Endodermal cell (in vitro differentiated cells): ENCODE measurements at regions not wholly inside any gene's neighbourhood (a gene's known extent, or its start where the extent isn't known, plus 50 kb on each side); places are given as distances from the start of the nearest gene placed in this dataset.
"Not testable (repeated sequence)": the region's sequence is repeated elsewhere in the genome, so short reads cannot be mapped to it uniquely, and the experiment has no call there.

Experiments used
- DNase-seq: peaks from one replicate; pipeline ENCODE4 v3.0.0-alpha.2; 2017
- H3K27ac ChIP-seq: 2 replicates; pipeline ENCODE4 v1.5.1; 2013; ENCODE audit warnings: mild to moderate bottlenecking, low read depth, low read length, moderate library complexity
- H3K27me3 ChIP-seq: 2 replicates; pipeline ENCODE4 v1.6.1; 2013; ENCODE audit warnings: mild to moderate bottlenecking, low read length, moderate library complexity; ENCODE audit not compliant: insufficient read depth, control insufficient read depth, poor library complexity, severe bottlenecking
- H3K36me3 ChIP-seq: 2 replicates; pipeline ENCODE4 v1.7.0; 2013; ENCODE audit warnings: mild to moderate bottlenecking, low read length, moderate library complexity; ENCODE audit not compliant: control insufficient read depth, insufficient read depth
- H3K4me1 ChIP-seq: one replicate; pipeline ENCODE4 v1.7.0; 2013; ENCODE audit warnings: low read length; ENCODE audit not compliant: control insufficient read depth, insufficient read depth
- H3K4me3 ChIP-seq: 2 replicates; pipeline ENCODE4 v1.5.1; 2013; ENCODE audit warnings: mild to moderate bottlenecking, low read length, moderate library complexity
- H3K9ac ChIP-seq: 2 replicates; pipeline ENCODE4 v1.6.1; 2013; ENCODE audit warnings: mild to moderate bottlenecking, low read length, moderate library complexity; ENCODE audit not compliant: poor library complexity, severe bottlenecking; ENCODE audit errors: extremely low read depth
- H3K9me3 ChIP-seq: 2 replicates; pipeline ENCODE4 v1.6.1; 2013; ENCODE audit warnings: mild to moderate bottlenecking, low read length, moderate library complexity; ENCODE audit not compliant: control insufficient read depth
- H3K27ac Mint-ChIP-seq: 2 replicates; pipeline ENCODE4 v1.8.0; 2020; ENCODE audit warnings: mixed read lengths
- H3K27me3 Mint-ChIP-seq: 2 replicates; pipeline ENCODE4 v1.8.0; 2021; ENCODE audit warnings: mild to moderate bottlenecking, mixed read lengths; ENCODE audit not compliant: insufficient read depth
- H3K36me3 Mint-ChIP-seq: 2 replicates; pipeline ENCODE4 v1.8.0; 2020; ENCODE audit warnings: low read depth, mixed read lengths
- H3K4me1 Mint-ChIP-seq: 2 replicates; pipeline ENCODE4 v1.8.0; 2020; ENCODE audit warnings: mixed read lengths
- H3K4me3 Mint-ChIP-seq: 2 replicates; pipeline ENCODE4 v1.8.0; 2020; ENCODE audit warnings: mild to moderate bottlenecking, moderate library complexity, mixed read lengths
- H3K9me3 Mint-ChIP-seq: 2 replicates; pipeline ENCODE4 v1.8.0; 2020; ENCODE audit warnings: mild to moderate bottlenecking, mixed read lengths
- CTCF ChIP-seq: fragments of 200-600 bp; sonication (generic); conservative IDR thresholded peaks from 2 replicates; pipeline ENCODE4 v1.5.0; 2021; ENCODE audit warnings: antibody characterized with exemption, mild to moderate bottlenecking
- WGBS, 2 experiments: methylation state at CpG; one replicate each; pipeline versions ENCODE4 v1.1.5 to v1.1.7; 2013; ENCODE audit warnings: missing lambda C conversion rate in 2 of 2, mixed read lengths in 1 of 2; ENCODE audit not compliant: insufficient coverage in 1 of 2, insufficient read length in 1 of 2; 5-methylcytosine and 5-hydroxymethylcytosine counted together

DNA sequence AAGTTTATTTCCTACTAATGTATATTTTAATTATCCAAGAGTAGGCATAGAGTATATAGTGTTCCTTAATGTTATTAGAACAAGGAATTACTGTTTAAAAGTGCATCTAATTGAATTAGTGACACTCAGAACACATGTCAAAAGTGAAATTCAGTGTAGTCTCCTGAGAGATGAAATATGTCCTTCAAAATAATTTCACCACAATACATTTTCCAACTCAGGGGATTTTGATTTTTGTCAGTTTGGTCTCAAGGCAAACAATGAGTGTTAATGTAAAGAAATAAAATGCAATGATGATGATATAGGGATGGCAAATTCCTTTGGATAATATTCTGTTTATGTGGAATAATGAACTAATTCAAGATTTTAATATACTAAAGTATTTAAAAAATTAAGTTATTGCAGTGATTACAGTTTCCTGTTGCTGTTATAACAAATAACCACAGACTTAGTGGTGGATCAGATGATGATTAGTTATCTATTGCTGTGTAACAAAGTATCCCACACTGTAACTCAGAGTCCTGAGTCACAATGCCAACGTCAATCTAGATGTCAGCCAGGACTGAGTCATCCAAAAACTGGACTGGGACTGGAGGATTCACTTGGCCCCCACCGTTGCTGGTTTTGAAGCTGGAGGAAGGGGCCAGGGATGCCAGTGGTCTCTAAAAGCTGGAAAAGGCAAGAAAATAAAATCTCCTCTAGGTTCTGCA, 148.0 kb upstream of the SLC7A11 start:
- Histone ChIP-seq H3K4me1 (no peaks in the 10 kb centered on the region), H3K4me3 (no peak overlapping the region), H3K9me3 (no peaks in the 10 kb centered on the region), H3K9ac (no peak overlapping the region), H3K27me3 (no peaks in the 10 kb centered on the region), H3K27ac (no peak overlapping the region), H3K36me3 (no peaks in the 10 kb centered on the region)
- no peaks in the 10 kb centered on the region for H3K36me3 Mint-ChIP-seq
- TF ChIP-seq CTCF: no peak
- H3K4me1 Mint-ChIP-seq: peaks cover 4% of the 10 kb centered on the region
- no peak overlapping the region for H3K27ac Mint-ChIP-seq
- no peak overlapping the region for H3K4me3 Mint-ChIP-seq
- H3K9me3 Mint-ChIP-seq: no peaks in the 10 kb centered on the region
- no peak for DNase-seq
- H3K27me3 Mint-ChIP-seq: no peaks in the 10 kb centered on the region
- WGBS, 2 experiments: 72 to 86% methylated on average over 1 to 2 of the region's 2 CpGs

GRCh38 chr4:138374947-138375346, 132.8 kb upstream of the SLC7A11 start:
- Histone ChIP-seq H3K9ac (no peak overlapping the region), H3K9me3 (peaks cover 27% of the 10 kb centered on the region), H3K27me3 (no peaks in the 10 kb centered on the region), H3K27ac (no peak overlapping the region), H3K36me3 (no peaks in the 10 kb centered on the region), H3K4me3 (no peak overlapping the region), H3K4me1 (no peaks in the 10 kb centered on the region)
- WGBS, 2 experiments: 48% methylated on average over 1 of the region's 1 CpG; no CpG with 5 or more reads in 1 of the 2 experiments
- Mint-ChIP-seq H3K9me3 (peaks cover 34% of the 10 kb centered on the region), H3K36me3 (peaks cover 5% of the 10 kb centered on the region), H3K4me1 (no peaks in the 10 kb centered on the region), H3K27ac (no peak overlapping the region), H3K27me3 (no peaks in the 10 kb centered on the region), H3K4me3 (no peak overlapping the region)
- no peak for TF ChIP-seq CTCF
- DNase-seq: no peak

- H3K4me3 Mint-ChIP-seq: no peak overlapping the region
- H3K36me3 ChIP-seq: no peaks in the 10 kb centered on the region
- H3K9ac ChIP-seq: no peak overlapping the region
Measured at GRCh38 chr4:138367942-138368341, 125.8 kb upstream of the SLC7A11 start.

GRCh38 chr4:138352446-138352845, 110.3 kb upstream of the SLC7A11 start:
- not testable (repeated sequence) for H3K27me3 Mint-ChIP-seq, H3K4me3 Mint-ChIP-seq
- WGBS, 2 experiments: 81 to 91% methylated on average over 3 of the region's 3 CpGs

More at GRCh38 chr4:138367942-138368341, 125.8 kb upstream of the SLC7A11 start:
- H3K27ac Mint-ChIP-seq: no peak overlapping the region
- Histone ChIP-seq H3K4me3 (no peak overlapping the region), H3K9me3 (peaks cover 6% of the 10 kb centered on the region), H3K27me3 (no peaks in the 10 kb centered on the region), H3K4me1 (no peaks in the 10 kb centered on the region), H3K27ac (no peak overlapping the region)
- peaks cover 18% of the 10 kb centered on the region for H3K4me1 Mint-ChIP-seq
- peaks cover 8% of the 10 kb centered on the region for H3K9me3 Mint-ChIP-seq
- H3K27me3 Mint-ChIP-seq: no peaks in the 10 kb centered on the region
- TF ChIP-seq CTCF: no peak
- no peaks in the 10 kb centered on the region for H3K36me3 Mint-ChIP-seq
- DNase-seq: no peak

More at GRCh38 chr4:138352446-138352845, 110.3 kb upstream of the SLC7A11 start:
- H3K36me3 Mint-ChIP-seq: peaks cover 10% of the 10 kb centered on the region
- not testable (repeated sequence) for H3K4me1 ChIP-seq, H3K9ac ChIP-seq, H3K27ac Mint-ChIP-seq, H3K27me3 ChIP-seq, H3K4me3 ChIP-seq, H3K36me3 ChIP-seq, H3K27ac ChIP-seq, H3K4me1 Mint-ChIP-seq, DNase-seq
- H3K9me3 Mint-ChIP-seq: peaks cover 52% of the 10 kb centered on the region
- peaks cover 13% of the 10 kb centered on the region for H3K9me3 ChIP-seq
